Uterus (tissue), 2 donors: ENCODE measurements at regions not wholly inside any gene's neighbourhood (a gene's known extent, or its start where the extent isn't known, plus 50 kb on each side); places are given as distances from the start of the nearest gene placed in this dataset.

Source experiments
- CTCF ChIP-seq, 4 experiments: fragments of 200-600 bp in 2 of 4; fragments of 450-650 bp in 2 of 4; sonication (generic) in 2 of 4; IDR thresholded peaks; one replicate each; pipeline ENCODE4 v1.5.1; 2016 to 2019; ENCODE audit warnings: antibody characterized with exemption in 4 of 4, mild to moderate bottlenecking in 2 of 4, moderate library complexity in 1 of 4
- POLR2A ChIP-seq, 2 donors: fragments of 450-650 bp; IDR thresholded peaks; one replicate each; pipeline ENCODE4 v1.6.1; 2016; ENCODE audit warnings: antibody characterized with exemption in 2 of 2, mild to moderate bottlenecking in 1 of 2, moderate library complexity in 1 of 2

- TF ChIP-seq CTCF (IDR thresholded peaks at IDR 0.05) = no peak
- TF ChIP-seq POLR2A (IDR thresholded peaks at IDR 0.05) = no peak
Measured at GRCh38 chr4:36414248-36414647, 132.8 kb downstream of the DTHD1 start.
